ENCODE measurements at regions not wholly inside any gene's neighbourhood (a gene's known extent, or its start where the extent isn't known, plus 50 kb on each side); places are given as distances from the start of the nearest gene placed in this dataset.

- H3K4me3 ChIP-seq: no peak overlapping the region
- no peaks in the 10 kb centered on the region for H3K36me3 ChIP-seq
- no peak for TF ChIP-seq CTCF (IDR thresholded peaks at IDR 0.05; ENCODE audit: low read depth, low read length)
- H3K4me1 ChIP-seq (ENCODE audit: low read depth): no peaks in the 10 kb centered on the region
- DNase-seq (ENCODE audit: low read depth in 1 of 2, low spot score in 1 of 2): no peak
- H3K9me3 ChIP-seq (ENCODE audit: low read depth): no peaks in the 10 kb centered on the region
- no peaks in the 10 kb centered on the region for H3K27me3 ChIP-seq
- H3K27ac ChIP-seq: no peak overlapping the region
Observed at GRCh38 chr6:156448579-156448978, 328.6 kb upstream of the ARID1B start.

GRCh38 chr6:156440688-156441087, 336.5 kb upstream of the ARID1B start:
- Histone ChIP-seq H3K36me3 (no peaks in the 10 kb centered on the region), H3K4me1 (ENCODE audit: low read depth) (no peaks in the 10 kb centered on the region), H3K4me3 (no peak overlapping the region), H3K9me3 (ENCODE audit: low read depth) (no peaks in the 10 kb centered on the region), H3K27me3 (no peaks in the 10 kb centered on the region), H3K27ac (no peak overlapping the region)
- TF ChIP-seq CTCF (IDR thresholded peaks at IDR 0.05; ENCODE audit: low read depth, low read length): no peak
- no peak for DNase-seq (ENCODE audit: low read depth in 1 of 2, low spot score in 1 of 2)

- Histone ChIP-seq H3K9me3 (ENCODE audit: low read depth) (no peaks in the 10 kb centered on the region), H3K4me3 (no peak overlapping the region), H3K27ac (no peak overlapping the region), H3K36me3 (no peaks in the 10 kb centered on the region), H3K27me3 (no peaks in the 10 kb centered on the region), H3K4me1 (ENCODE audit: low read depth) (no peaks in the 10 kb centered on the region)
- TF ChIP-seq CTCF (IDR thresholded peaks at IDR 0.05; ENCODE audit: low read depth, low read length): no peak
- no peak for DNase-seq (ENCODE audit: low read depth in 1 of 2, low spot score in 1 of 2)
Observed at GRCh38 chr6:156438350-156438923, 338.7 kb upstream of the ARID1B start.

- Histone ChIP-seq H3K27me3 (no peaks in the 10 kb centered on the region), H3K36me3 (no peaks in the 10 kb centered on the region), H3K27ac (no peak overlapping the region), H3K4me1 (ENCODE audit: low read depth) (no peaks in the 10 kb centered on the region), H3K9me3 (ENCODE audit: low read depth) (no peaks in the 10 kb centered on the region), H3K4me3 (no peak overlapping the region)
- no peak for TF ChIP-seq CTCF (IDR thresholded peaks at IDR 0.05; ENCODE audit: low read depth, low read length)
- no peak for DNase-seq (ENCODE audit: low read depth in 1 of 2, low spot score in 1 of 2)
Observed at GRCh38 chr6:156437121-156437879, 339.9 kb upstream of the ARID1B start.

- Histone ChIP-seq H3K4me1 (ENCODE audit: low read depth) (no peaks in the 10 kb centered on the region), H3K36me3 (no peaks in the 10 kb centered on the region), H3K4me3 (no peak overlapping the region), H3K27me3 (no peaks in the 10 kb centered on the region), H3K27ac (no peak overlapping the region), H3K9me3 (ENCODE audit: low read depth) (no peaks in the 10 kb centered on the region)
- DNase-seq (ENCODE audit: low read depth in 1 of 2, low spot score in 1 of 2): no peak
- TF ChIP-seq CTCF (IDR thresholded peaks at IDR 0.05; ENCODE audit: low read depth, low read length): no peak
Observed at GRCh38 chr6:156434795-156435190, 342.4 kb upstream of the ARID1B start.
